ENCODE measurements at regions not wholly inside any gene's neighbourhood (a gene's known extent, or its start where the extent isn't known, plus 50 kb on each side); places are given as distances from the start of the nearest gene placed in this dataset.

DNA sequence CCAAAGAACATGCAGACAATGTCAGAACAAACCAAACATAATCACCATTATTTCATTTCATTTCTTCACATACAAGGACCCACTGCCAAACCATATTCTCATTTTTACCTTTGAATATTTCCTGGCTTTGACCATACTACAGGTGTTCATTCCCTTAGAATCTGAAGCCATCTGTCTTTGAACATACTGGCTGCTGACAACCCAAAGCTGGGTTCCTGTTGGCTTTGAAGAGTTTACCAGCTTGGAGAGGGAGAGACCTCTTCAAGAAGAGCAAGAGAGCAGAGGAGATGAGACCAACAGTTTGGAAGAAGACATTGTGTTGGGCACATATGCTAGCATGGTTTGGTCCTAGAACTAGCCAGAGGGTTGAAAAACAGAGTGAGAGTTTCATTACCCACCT, 145.6 kb upstream of the KCNIP4 start:
- DNase-seq = no peak

GRCh38 chr4:22093126-22093525, 144.6 kb upstream of the KCNIP4 start:
- no peak for DNase-seq

DNA sequence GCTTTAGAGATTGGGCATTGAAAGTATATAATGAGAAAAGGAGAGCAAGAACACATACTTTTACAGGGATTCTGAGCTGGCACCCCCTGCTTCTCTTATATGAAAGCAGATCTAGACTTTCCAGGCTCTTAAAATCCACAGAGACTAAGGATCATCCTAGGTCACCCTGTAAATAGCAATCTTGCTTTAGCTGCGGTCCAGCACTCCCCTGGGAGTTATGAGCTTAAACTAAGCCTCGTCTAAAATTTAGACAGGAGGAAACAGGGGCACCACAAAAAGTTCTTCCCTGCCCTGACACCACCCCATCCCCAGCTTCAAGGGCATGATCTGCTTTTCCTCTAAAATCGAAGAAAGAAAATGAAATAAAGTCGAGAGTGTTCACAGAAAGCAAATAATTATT, 143.3 kb upstream of the KCNIP4 start:
- no peak for DNase-seq

DNA sequence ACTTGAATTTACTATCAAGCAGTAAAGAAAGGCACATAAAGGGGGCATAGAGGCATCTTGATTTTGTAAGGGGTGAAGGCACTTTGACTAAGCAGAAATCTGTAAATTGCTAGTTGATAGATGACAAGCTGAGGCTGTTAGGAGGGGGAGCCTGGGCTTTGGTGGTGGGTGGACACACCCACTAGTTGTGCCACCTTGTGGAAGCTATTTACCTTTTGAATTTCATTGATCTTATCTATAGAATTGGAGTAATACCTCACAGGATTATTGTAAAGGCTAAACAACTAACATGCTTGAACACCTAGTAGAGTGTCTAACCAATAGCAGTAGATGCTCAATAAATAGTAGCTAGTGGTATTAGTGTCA, 142.8 kb upstream of the KCNIP4 start:
- no peak for DNase-seq

- no peak for DNase-seq
These were observed 142.2 kb upstream of the KCNIP4 start for GRCh38 chr4:22090661-22091351.

- no peak for DNase-seq
These were observed 129.0 kb upstream of the KCNIP4 start for GRCh38 chr4:22077571-22077970.

DNA sequence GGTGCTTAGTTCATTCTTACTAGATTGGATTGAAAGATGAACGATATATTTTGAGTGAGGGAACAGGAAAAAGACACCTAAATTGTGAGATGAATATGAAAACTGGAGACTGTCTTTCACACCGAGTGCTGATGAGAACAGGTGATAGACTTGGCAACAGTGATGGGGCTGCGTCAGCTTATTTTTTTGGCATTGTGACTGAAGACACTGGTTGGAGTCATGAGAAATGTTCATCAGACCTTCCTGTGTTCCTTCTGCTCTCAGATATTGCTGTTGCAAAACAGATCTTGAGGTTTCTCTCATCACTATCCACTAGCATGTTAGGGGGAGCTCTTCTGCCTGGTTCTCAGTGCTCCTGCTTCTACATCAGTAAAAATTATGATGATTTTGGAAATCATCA, 124.2 kb upstream of the KCNIP4 start:
- DNase-seq = no peak

DNA sequence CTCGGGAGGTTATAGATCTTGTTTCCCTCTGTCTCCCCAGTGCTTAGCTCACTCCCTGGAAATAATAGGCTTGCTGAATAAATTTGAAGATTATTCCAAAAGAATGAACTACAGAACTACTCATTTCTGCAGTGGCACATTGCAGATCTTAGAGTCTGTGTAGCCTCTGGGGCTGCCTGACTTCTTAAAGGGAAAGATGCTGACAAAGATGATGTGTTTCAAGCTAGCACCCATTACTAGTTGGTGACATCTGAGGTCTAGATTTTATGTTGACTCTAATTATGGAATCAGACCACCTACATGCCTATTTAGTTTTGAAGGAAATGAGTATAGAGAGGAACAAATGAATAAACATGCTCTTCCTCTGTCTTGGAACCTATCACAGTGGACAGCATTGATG, 123.7 kb upstream of the KCNIP4 start:
- DNase-seq = no peak

DNA sequence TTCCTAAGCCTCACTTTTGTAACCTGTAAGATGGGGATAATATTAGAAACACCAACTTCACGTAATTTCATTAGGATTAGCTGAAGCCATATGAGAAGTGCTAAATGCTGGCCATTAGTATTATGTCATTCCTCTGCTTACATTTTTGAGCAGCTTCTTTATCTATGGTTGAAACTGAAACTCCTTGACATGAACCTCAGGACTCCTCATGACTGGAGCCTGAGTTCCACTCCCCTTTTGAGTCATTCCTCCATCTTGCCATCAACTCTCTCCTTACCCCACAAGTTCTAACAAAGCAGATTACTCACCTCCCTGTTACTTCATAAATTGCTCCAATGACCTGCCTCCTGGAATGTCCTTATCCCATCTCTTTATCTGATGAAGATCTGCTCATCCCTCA, 123.2 kb upstream of the KCNIP4 start:
- no peak for DNase-seq

DNA sequence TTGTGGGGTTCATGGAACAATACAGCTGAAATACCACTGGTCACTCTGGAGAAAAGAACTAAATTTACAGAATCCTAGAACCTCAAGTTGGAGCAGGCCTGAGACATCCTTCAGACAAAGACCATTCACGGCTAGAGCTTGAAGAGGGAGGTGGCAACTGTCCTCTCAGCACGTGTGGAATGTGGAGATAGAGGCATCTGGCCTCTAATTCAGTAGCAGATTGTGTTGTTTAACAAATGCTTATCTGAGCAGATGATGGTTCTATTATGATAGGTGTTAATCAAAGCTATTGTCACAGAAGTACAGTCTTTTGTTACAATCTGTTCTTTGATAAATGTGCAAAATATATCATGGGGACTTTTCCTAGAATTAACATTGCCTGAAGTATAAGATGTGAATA, 121.7 kb upstream of the KCNIP4 start:
- no peak for DNase-seq

DNA sequence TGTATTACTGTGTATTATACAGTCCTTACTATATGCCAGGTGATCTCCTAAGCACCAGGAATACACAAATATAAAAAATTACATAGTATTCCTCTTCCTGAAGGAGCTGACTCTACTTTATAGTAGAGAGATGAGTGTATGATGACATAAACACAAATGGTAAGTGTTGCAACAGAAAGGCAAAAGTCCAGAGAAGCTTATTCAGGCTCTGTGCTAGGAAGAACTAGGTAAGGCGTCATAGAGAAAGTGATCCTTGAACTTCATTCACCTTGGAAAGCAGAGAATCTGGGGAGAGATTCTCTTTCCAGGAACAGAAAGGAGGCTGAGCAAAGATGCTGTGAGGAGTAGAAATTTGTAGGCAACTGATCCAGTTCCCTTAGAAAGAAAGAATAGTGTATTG, 115.0 kb upstream of the KCNIP4 start:
- no peak for DNase-seq

DNA sequence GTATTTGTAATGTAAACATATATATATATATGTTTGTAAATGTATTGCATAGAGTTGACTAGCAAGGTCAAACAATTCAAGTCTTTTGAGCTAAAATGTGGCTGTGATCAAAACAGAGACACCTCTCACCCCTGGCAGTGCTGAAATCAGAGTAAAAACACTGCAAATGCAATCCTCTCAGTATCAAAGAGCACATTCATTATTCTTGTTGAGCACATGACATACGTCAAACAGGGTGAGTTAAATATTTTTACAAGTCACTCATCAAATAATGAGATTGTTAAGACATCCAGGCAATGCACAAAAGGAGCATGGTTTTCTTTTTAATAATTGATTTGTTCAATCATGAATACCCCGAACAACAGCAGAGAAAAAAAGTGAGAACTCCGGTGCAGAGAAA, 114.1 kb upstream of the KCNIP4 start:
- DNase-seq = no peak

- DNase-seq = no peak
These were observed 107.4 kb upstream of the KCNIP4 start for GRCh38 chr4:22055954-22056353.

GRCh38 chr4:22052076-22052475, 103.5 kb upstream of the KCNIP4 start:
- DNase-seq = no peak

DNA sequence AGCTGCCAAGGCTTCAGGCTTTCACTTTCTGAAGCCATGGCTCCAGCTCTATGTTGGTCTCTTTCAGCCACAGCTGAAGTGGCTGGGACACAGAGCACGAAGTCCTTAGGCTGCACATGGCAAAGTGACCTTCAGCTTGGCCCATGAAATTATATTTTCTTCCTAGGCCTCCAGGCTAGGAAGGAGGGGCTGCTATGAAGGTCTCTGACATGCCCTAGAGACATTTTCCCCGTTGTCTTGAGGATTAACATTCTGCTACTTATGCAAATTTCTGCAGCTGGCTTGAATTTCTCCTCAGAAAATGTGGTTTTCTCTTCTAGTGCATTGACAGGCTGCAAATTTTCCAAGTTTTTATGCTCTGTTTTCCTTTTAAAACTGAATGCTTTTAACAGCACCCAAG, 99.8 kb upstream of the KCNIP4 start:
- DNase-seq = no peak

DNA sequence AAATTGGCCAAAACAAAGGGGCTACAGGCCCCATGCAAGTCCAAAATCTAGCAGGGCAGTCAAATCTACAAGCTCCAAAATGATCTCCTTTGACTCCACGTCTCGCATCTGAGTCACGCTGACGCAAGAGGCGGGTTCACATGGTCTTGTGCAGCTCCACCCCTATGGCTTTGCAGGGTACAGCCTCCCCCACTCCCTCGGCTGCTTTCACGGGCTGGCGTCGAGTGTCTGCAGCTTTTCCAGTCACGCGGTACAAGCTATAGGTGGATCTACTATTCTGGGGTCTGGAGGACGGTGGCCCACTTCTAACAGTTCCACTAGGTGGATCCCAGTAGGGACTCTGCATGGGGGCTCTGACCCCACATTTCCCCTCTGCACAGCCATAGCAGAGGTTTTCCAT, 99.2 kb upstream of the KCNIP4 start:
- DNase-seq = no peak

- DNase-seq = no peak
These were observed 96.6 kb upstream of the KCNIP4 start for GRCh38 chr4:22045051-22045630.

DNA sequence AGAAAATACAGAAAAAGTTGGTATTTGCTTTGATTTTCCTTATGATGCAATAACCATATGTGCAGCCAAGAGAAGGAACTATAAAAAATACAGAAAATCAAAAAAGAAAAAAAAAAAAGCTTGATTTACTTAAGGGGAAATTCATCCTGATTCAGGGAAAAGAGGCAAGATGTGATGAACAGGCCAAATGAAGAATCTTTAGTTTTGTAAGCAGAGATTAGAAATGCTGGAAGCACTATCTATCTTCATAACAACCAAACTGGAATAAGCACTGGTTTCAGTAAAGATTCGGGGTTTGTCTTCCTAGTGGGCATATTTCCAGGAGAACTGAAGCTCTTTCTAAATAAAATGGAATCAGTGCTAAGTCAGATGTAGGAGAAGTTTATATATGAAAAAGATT, 82.9 kb upstream of the KCNIP4 start:
- no peak for DNase-seq

DNA sequence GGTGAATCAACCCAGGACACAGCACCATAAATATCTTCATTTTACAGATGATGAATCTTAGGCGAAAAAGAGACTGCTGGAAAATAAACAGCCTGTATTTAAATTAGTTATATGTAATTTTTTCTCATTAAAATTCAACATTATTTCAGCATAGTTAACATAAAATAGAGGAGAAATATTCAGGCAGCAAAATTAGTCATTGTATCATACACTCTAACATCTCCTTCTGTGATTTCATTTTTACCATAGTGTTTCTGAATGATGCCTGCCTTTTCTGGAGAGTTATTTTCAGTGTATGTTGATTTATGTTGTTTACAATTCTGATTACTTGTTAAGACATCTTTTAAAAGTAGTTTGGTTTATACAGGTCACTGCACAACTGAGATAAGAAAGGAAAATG, 82.3 kb upstream of the KCNIP4 start:
- DNase-seq = no peak

DNA sequence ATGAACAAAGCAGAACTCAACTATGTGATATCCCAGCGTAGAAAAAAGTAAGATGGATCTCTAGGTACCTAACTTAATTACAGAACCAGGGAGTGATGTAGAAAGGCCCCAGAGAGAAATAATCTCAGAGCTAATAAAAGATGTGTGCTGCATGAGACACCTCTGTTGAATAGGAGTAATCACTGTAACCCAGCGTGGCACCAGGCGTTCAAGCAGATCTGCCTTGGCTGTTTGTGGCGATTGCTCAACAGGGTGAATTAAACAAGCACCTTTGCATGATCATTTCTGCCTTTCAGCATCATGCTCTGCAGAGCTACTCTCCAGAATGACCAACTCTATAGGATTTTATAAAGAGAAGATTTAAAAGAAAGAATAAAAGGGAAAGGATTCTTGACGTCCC, 81.7 kb upstream of the KCNIP4 start:
- no peak for DNase-seq

DNA sequence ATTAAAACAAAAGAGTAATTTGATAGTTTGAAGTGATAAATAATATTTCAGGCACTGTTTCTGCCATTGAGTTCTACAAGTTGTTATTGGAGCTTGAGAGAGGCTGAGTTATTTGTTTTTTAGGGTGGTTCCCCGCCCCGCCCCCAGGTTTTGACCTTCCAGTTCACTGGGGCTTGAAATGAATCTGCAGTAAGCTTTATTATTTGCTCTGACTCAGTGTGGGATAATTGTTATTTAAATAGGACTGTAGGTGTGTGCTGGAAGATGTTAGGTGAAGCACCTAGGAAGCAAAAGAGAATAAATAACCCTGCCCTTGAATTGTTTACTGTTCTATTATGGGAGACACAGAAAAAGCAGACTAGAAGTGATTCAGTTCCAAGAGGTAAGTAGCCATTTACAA, 81.2 kb upstream of the KCNIP4 start:
- no peak for DNase-seq

DNA sequence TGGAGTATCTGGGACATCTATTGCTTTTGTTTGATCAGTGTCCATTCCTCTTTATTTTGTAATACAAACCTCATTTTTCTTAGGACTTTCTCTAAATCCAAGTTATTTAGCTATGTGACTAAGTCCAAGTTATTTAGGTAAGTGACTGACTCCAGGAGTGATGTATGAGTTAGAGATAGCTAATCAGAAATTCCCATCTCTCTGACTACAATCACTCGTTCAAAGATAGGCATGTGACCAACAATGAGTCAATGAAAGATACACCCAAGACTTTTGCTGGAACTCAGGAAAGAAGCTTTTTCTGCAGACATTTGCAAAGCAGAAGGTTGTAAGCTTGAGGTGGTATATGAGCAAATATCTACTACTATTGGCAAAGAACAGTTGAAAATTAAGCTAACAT, 72.5 kb upstream of the KCNIP4 start:
- no peak for DNase-seq

- no peak for DNase-seq
These were observed 71.6 kb upstream of the KCNIP4 start for GRCh38 chr4:22020129-22020528.

- no peak for DNase-seq
These were observed 71.1 kb upstream of the KCNIP4 start for GRCh38 chr4:22019676-22020075.

DNA sequence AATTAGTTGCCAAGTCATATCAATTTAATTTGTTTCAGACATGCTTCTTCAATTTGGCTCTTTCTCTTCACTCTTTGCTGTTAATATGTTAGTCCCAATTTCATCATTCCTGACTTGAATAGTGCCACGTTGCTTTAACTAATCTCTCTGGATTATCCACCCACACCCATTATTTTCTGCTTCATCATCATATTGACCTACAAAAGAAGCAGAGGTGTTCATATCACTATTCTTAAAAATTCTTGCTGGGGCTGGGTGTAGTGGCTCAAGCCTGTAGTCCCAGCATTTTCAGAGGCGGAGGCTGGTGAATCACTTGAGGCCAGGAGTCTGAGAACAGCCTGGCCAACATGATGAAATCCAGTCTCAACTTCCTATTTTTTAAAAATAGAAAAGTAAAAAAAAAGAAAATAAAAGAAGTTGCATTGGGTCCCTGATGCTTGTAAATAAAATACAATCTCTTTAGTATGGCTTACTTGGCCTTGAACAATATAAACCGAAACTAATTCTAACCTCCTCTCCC, 65.7 kb upstream of the KCNIP4 start:
- no peak for DNase-seq

Data from CD4-positive, alpha-beta T cell treated with Interleukin-17A for 1 hour (primary cell).